Psoas muscle (tissue), 7 donors: ENCODE measurements at regions not wholly inside any gene's neighbourhood (a gene's known extent, or its start where the extent isn't known, plus 50 kb on each side); places are given as distances from the start of the nearest gene placed in this dataset.
"Not testable (repeated sequence)": the region's sequence is repeated elsewhere in the genome, so short reads cannot be mapped to it uniquely, and the experiment has no call there.

Source experiments
- ATAC-seq, 4 donors: fragments of 200-7000 bp; cut with Tn5 transposase; one replicate each; pipeline ENCODE4 v1.9.1; 2020; ENCODE audit warnings: moderate library complexity in 3 of 4, mild to moderate bottlenecking in 2 of 4
- DNase-seq, 2 donors: peaks; one replicate each; pipeline ENCODE4 v3.0.0-alpha.2; 2020
- H3K27ac ChIP-seq: fragments of 200-600 bp; one replicate; pipeline ENCODE4 v1.8.0; 2022
- H3K27me3 ChIP-seq, 3 donors: fragments of 200-600 bp in 1 of 3; one replicate each; pipeline versions ENCODE4 v1.6.1 to v1.8.0; 2013 to 2022; ENCODE audit warnings: low read length in 2 of 3, mild to moderate bottlenecking in 2 of 3, moderate library complexity in 1 of 3; ENCODE audit not compliant: insufficient read depth in 3 of 3
- H3K36me3 ChIP-seq, 2 donors: fragments of 200-600 bp in 1 of 2; one replicate each; pipeline versions ENCODE4 v1.6.1 to v1.8.0; 2013 to 2022; ENCODE audit warnings: low read depth in 1 of 2, mild to moderate bottlenecking in 1 of 2, moderate library complexity in 1 of 2; ENCODE audit not compliant: insufficient read depth in 1 of 2
- H3K4me1 ChIP-seq: fragments of 200-600 bp; one replicate; pipeline ENCODE4 v1.8.0; 2022
- H3K4me3 ChIP-seq: fragments of 200-600 bp; one replicate; pipeline ENCODE4 v1.8.0; 2022; ENCODE audit warnings: mild to moderate bottlenecking
- H3K9me3 ChIP-seq: fragments of 200-600 bp; one replicate; pipeline ENCODE4 v1.8.0; 2022
- WGBS, 3 donors: extraction: QIAGEN DNeasy Blood & Tissue Kit; methylation state at CpG; one replicate each; pipeline versions ENCODE4 v1.1.6 to v1.1.7; 2013; 5-methylcytosine and 5-hydroxymethylcytosine counted together
- intact Hi-C, 2 donors: fragments of 100-400 bp; cut with DNase I; formaldehyde crosslinking; loops; one replicate each; pipeline versions ENCODE4 v1.11.0 to v1.14.2; 2022
- TF ChIP-seq, protein P1 (sequence below): fragments of 200-600 bp; IDR thresholded peaks from one replicate; pipeline ENCODE4 v1.8.0; 2022; ENCODE audit warnings: antibody characterized with exemption
- donor health status: healthy with polysubstance abuse.
- donor health status: DM: no; HTN: no; CAD: no; lungs with moderate emphysema.
- donor health status: Bipolar disorder and iron deficiency.
- donor health status: healthy.
- donor health status: DM: yes; HTN: yes; CAD: no.
- donor health status: DM: no; HTN: no; CAD: no.
- donor health status: DM: yes; HTN: yes; CAD: no.

DNA sequence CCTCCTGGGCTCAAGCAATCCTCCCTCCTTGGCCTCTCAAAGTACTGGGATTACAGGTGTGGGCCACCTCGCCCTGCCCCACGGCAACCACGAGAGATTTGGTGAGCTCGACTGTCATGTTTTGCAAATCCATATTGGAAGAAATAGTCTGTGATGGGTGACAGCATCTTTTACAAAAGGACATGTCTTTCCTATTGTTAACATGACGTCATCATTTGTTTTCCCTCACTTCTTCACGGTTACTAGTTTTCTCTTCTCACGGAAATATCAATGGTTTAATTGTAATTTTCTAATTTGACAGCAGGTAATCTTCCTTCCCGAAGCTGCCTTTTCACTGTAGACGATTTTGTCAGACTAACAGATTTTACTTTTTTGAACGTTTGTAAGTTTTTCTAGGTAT is 110.8 kb upstream of the GREM2 start:
- no peaks in the 10 kb centered on the region for H3K4me1 ChIP-seq
- no peak overlapping the region for H3K27ac ChIP-seq
- no peaks in the 10 kb centered on the region for H3K36me3 ChIP-seq
- intact Hi-C loops = no loop called here
- no peaks in the 10 kb centered on the region for H3K9me3 ChIP-seq
- DNase-seq (no peak), ATAC-seq (no peak)
- H3K27me3 ChIP-seq = no peaks in the 10 kb centered on the region
- H3K4me3 ChIP-seq = no peak overlapping the region
- 79 to 83% (median 81%) methylated on average over 10 of the region's 10 CpGs for WGBS, 3 donors
- TF ChIP-seq, protein P1, sequence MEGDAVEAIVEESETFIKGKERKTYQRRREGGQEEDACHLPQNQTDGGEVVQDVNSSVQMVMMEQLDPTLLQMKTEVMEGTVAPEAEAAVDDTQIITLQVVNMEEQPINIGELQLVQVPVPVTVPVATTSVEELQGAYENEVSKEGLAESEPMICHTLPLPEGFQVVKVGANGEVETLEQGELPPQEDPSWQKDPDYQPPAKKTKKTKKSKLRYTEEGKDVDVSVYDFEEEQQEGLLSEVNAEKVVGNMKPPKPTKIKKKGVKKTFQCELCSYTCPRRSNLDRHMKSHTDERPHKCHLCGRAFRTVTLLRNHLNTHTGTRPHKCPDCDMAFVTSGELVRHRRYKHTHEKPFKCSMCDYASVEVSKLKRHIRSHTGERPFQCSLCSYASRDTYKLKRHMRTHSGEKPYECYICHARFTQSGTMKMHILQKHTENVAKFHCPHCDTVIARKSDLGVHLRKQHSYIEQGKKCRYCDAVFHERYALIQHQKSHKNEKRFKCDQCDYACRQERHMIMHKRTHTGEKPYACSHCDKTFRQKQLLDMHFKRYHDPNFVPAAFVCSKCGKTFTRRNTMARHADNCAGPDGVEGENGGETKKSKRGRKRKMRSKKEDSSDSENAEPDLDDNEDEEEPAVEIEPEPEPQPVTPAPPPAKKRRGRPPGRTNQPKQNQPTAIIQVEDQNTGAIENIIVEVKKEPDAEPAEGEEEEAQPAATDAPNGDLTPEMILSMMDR = no peak

DNA sequence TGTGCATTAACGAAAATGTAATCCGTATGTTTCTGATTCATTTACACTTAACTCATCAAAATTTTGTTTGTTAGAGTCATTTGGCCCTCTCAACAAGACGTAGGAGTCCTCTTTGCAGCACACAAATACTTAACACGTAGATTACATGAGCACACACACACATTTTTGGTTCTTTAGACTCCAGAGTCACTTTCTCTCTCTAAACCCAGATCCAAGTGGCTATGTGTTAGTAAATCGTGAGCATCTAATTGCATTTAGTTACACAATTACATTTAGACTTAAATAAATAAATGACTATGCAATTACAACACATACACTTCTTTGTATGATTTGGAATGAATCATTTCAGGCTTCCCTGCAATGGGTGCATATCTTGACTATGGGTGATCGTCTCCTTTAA is 109.0 kb upstream of the GREM2 start:
- no peaks in the 10 kb centered on the region for H3K4me1 ChIP-seq
- intact Hi-C loops = no loop called here
- no peaks in the 10 kb centered on the region for H3K27me3 ChIP-seq
- DNase-seq = no peak
- H3K27ac ChIP-seq = no peak overlapping the region
- WGBS, 3 donors = 53 to 63% (median 54%) methylated on average over 6 of the region's 6 CpGs
- H3K4me3 ChIP-seq = no peak overlapping the region
- ATAC-seq = no peak
- TF ChIP-seq, protein P1 = no peak
- H3K36me3 ChIP-seq = no peaks in the 10 kb centered on the region
- H3K9me3 ChIP-seq = no peaks in the 10 kb centered on the region

DNA sequence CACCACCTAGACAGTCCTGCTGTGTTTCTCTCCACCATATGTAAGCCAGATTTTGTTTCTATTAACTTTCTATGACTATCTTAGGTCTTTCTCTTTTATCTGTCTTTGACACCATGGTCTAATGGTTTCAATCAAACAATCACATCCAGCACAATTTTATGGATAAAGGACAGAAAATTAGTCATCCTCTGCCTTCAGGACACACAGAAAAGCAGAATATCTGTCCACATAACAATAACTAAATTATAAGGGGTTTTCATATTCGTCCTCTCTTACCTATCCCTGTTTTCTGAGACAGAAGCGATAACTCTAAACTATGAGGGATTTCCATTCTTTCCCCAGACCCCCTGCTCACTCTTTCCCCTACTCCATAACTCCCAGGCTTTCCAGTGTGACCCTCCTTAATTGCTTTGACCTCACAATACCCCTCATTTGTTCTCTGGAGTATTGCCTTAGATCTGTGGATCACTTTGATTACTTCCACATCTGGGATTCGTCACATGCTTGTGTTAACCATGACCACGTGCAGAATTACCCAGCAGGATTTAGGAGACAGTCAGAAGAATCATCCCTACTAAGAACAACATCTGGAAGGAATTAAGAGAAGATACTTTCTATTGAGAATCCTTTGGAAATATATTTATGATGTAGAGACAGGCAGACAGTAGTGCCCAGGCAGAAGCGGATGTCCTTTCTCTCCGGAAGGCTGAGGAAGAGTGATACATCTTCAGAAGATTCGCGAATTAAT is 108.2 kb upstream of the GREM2 start:
- WGBS, 3 donors = 35 to 45% (median 36%) methylated on average over 8 of the region's 8 CpGs

DNA sequence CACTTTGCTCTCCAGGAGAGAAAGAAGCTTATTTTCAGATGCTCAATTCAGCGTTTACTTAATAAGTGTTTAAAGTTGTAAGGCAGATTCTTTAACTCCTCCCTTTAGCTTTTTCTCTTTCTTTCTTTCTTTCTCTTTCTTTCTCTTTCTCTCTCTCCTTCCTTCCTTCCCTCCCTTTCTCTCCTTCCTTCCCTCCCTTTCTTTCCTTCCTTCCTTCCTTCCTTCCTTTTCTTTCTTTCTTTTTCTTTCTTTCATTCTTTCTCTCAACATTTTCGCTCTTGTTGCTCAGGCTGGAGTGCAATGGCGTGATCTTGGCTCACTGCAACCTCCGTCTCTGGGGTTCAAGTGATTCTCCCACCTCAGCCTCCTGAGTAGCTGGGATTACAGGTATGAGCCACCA is 104.6 kb upstream of the GREM2 start:
- DNase-seq, H3K27me3 ChIP-seq, intact Hi-C loops, H3K9me3 ChIP-seq, ATAC-seq, H3K36me3 ChIP-seq, H3K4me1 ChIP-seq, H3K27ac ChIP-seq, H3K4me3 ChIP-seq: not testable (repeated sequence)
- 90 to 92% (median 92%) methylated on average over 4 of the region's 4 CpGs for WGBS, 3 donors

More for the DNA sequence above, 108.2 kb upstream of the GREM2 start:
- Histone ChIP-seq H3K4me3 (no peak overlapping the region), H3K27me3 (no peaks in the 10 kb centered on the region), H3K4me1 (no peaks in the 10 kb centered on the region), H3K27ac (no peak overlapping the region), H3K9me3 (no peaks in the 10 kb centered on the region), H3K36me3 (no peaks in the 10 kb centered on the region)
- TF ChIP-seq, protein P1 = no peak
- intact Hi-C loops = no loop called here
- DNase-seq = no peak
- no peak for ATAC-seq

DNA sequence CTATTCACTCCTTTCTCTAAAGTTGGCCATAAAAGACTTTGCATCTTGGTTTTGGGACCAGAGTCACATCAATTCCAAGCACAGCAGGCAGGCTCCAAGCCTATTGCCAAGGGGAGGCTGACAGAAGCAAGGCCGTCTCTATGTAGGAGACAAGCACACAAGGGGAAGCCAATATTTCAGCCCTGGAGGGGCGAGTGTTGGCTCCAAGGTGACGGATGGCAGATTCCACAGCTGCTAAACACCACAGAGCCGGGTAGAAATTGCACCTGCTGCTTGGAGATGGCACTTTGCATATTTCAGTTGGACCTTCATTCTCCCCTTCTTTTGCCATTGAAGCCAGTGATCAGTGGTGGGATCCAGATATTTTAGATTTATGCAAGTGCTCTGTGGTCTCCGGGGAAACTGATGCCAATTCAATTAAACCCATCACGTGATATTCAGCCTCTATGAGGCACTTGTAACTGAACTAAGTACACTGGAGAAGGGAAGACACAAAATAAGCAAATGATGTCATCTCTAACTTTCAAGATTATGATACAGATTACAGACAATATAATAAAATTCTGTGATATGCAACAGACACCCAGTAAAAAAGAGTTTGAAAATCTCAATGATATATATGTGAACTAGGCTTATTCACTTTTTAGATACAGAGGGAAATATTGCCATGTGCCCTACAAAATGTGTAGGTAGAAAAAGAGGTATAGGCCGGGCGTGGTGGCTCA is 102.8 kb upstream of the GREM2 start:
- Histone ChIP-seq H3K4me1 (no peaks in the 10 kb centered on the region), H3K4me3 (no peak overlapping the region), H3K36me3 (no peaks in the 10 kb centered on the region), H3K27ac (no peak overlapping the region), H3K9me3 (no peaks in the 10 kb centered on the region), H3K27me3 (no peaks in the 10 kb centered on the region)
- TF ChIP-seq, protein P1 = no peak
- intact Hi-C loops = no loop called here
- no peak for ATAC-seq
- DNase-seq = no peak
- WGBS, 3 donors = 65 to 69% (median 68%) methylated on average over 8 of the region's 8 CpGs
